ENCODE measurements at regions not wholly inside any gene's neighbourhood (a gene's known extent, or its start where the extent isn't known, plus 50 kb on each side); places are given as distances from the start of the nearest gene placed in this dataset.

- Histone ChIP-seq H3K14ac (ENCODE audit: low read length) (no peak overlapping the region), H4K8ac (ENCODE audit: low read depth, low read length) (no peak overlapping the region), H3K27ac (ENCODE audit: low read depth, low read length) (no peak overlapping the region), H3K23ac (ENCODE audit: low read length) (no peak overlapping the region), H2BK5ac (ENCODE audit: low read depth, low read length, poor library complexity) (no peak overlapping the region), H3K27me3 (ENCODE audit: insufficient read depth, low read length) (no peaks in the 10 kb centered on the region), H3K36me3 (ENCODE audit: control insufficient read depth in 1 of 2, insufficient read depth in 2 of 2, low read length in 2 of 2) (no peaks in the 10 kb centered on the region), H3K4me1 (ENCODE audit: control insufficient read depth in 1 of 2, insufficient read depth in 2 of 2, low read length in 2 of 2) (no peaks in the 10 kb centered on the region), H2BK120ac (ENCODE audit: insufficient read depth, low read length, poor library complexity) (no peak overlapping the region), H4K91ac (ENCODE audit: low read depth, low read length) (no peak overlapping the region), H3K79me2 (ENCODE audit: control insufficient read depth, insufficient read depth, low read length, poor library complexity) (no peaks in the 10 kb centered on the region), H3K79me1 (ENCODE audit: low read length) (no peaks in the 10 kb centered on the region), H3K4me3 (ENCODE audit: low read depth, low read length) (no peak overlapping the region), H3K18ac (ENCODE audit: low read length) (no peak overlapping the region), H2AK5ac (ENCODE audit: low read length) (no peak overlapping the region), H2AFZ (ENCODE audit: insufficient read depth, low read length, poor library complexity) (no peak overlapping the region), H3K9ac (ENCODE audit: low read length) (no peak overlapping the region), H2BK12ac (ENCODE audit: low read length) (no peak overlapping the region), H3K4me2 (ENCODE audit: low read length) (no peak overlapping the region), H3K4ac (ENCODE audit: low read depth, low read length) (no peak overlapping the region), H4K12ac (ENCODE audit: low read depth, low read length) (no peak overlapping the region), H3K9me3 (ENCODE audit: insufficient read depth, low read depth, low read length) (no peaks in the 10 kb centered on the region)
- no peak for DNase-seq
- WGBS (ENCODE audit: extremely low coverage, insufficient coverage, insufficient read length), result no CpG with 5 or more reads among the region's 1 CpG
These were observed 338.0 kb upstream of the KHDRBS2 start for GRCh38 chr6:62623846-62624532.

DNA sequence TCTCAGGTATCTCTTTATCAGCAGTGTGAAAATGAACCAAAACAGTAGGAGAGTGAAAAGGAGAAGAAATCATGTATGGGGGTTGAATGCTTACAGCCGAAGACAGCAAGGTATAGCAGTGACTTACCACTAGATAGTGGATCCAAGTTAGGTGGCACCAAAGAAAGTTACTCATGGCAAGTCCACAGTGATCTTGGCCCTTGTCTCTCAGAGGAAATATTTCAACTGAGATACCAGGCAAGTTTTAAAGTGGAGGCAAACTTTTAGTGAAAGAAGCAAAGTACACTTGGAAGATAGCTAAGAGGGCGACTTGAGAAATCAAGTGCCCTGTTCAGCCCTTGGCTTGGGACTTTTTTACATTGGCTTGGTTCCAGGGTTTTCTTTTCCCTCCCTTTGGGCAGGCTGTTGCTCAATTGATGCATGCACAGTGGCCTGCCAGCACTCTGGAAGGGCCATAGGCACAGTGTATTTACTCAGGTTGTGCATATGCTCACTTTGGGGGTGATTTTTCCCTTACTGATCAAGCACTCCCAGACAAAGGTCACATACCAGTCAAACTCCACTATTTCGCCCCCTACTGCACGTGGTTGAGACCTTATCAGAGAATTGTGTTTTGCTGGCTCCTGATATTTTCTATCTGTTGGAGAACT lies 329.5 kb upstream of the KHDRBS2 start:
- Histone ChIP-seq H3K14ac (ENCODE audit: low read length) (no peak overlapping the region), H4K8ac (ENCODE audit: low read depth, low read length) (no peak overlapping the region), H3K79me1 (ENCODE audit: low read length) (no peaks in the 10 kb centered on the region), H3K9ac (ENCODE audit: low read length) (no peak overlapping the region), H4K12ac (ENCODE audit: low read depth, low read length) (no peak overlapping the region), H2BK120ac (ENCODE audit: insufficient read depth, low read length, poor library complexity) (no peak overlapping the region), H3K27me3 (ENCODE audit: insufficient read depth, low read length) (no peaks in the 10 kb centered on the region), H3K27ac (ENCODE audit: low read depth, low read length) (no peak overlapping the region), H4K91ac (ENCODE audit: low read depth, low read length) (no peak overlapping the region), H3K36me3 (ENCODE audit: control insufficient read depth in 1 of 2, insufficient read depth in 2 of 2, low read length in 2 of 2) (no peaks in the 10 kb centered on the region), H3K4me1 (ENCODE audit: control insufficient read depth in 1 of 2, insufficient read depth in 2 of 2, low read length in 2 of 2) (no peaks in the 10 kb centered on the region), H3K4ac (ENCODE audit: low read depth, low read length) (no peak overlapping the region), H2BK12ac (ENCODE audit: low read length) (no peak overlapping the region), H3K9me3 (ENCODE audit: insufficient read depth, low read depth, low read length) (peaks cover 4% of the 10 kb centered on the region), H3K18ac (ENCODE audit: low read length) (no peak overlapping the region), H2AFZ (ENCODE audit: insufficient read depth, low read length, poor library complexity) (no peak overlapping the region), H2BK5ac (ENCODE audit: low read depth, low read length, poor library complexity) (no peak overlapping the region), H3K4me2 (ENCODE audit: low read length) (no peak overlapping the region), H2AK5ac (ENCODE audit: low read length) (no peak overlapping the region), H3K23ac (ENCODE audit: low read length) (no peak overlapping the region), H3K79me2 (ENCODE audit: control insufficient read depth, insufficient read depth, low read length, poor library complexity) (no peaks in the 10 kb centered on the region), H3K4me3 (ENCODE audit: low read depth, low read length) (no peak overlapping the region)
- no peak for DNase-seq
- no CpG with 5 or more reads among the region's 4 CpGs for WGBS (ENCODE audit: extremely low coverage, insufficient coverage, insufficient read length)

DNA sequence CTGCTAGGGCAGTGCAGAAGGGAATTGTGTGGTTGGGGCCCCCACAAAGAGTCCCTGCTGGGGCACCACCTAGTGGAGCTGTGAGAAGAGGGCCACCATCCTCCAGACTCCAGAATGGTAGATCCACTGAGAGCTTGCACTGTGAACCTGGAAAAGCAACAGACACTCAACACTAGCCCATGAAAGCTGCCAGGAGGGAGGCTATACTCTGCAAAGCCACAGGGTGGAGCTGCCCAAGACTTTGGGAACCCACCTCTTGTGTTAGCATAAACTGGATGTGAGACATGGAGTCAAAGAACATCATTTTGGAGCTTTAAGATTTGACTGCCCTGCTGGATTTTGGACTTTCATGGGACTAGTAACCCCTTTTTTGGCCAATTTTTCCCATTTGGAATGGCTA lies 328.4 kb upstream of the KHDRBS2 start:
- Histone ChIP-seq H3K36me3 (ENCODE audit: control insufficient read depth in 1 of 2, insufficient read depth in 2 of 2, low read length in 2 of 2) (no peaks in the 10 kb centered on the region), H3K79me2 (ENCODE audit: control insufficient read depth, insufficient read depth, low read length, poor library complexity) (no peaks in the 10 kb centered on the region), H3K9ac (ENCODE audit: low read length) (no peak overlapping the region), H4K12ac (ENCODE audit: low read depth, low read length) (no peak overlapping the region), H2BK120ac (ENCODE audit: insufficient read depth, low read length, poor library complexity) (no peak overlapping the region), H3K4me2 (ENCODE audit: low read length) (no peak overlapping the region), H2AFZ (ENCODE audit: insufficient read depth, low read length, poor library complexity) (no peak overlapping the region), H2BK12ac (ENCODE audit: low read length) (no peak overlapping the region), H3K4me1 (ENCODE audit: control insufficient read depth in 1 of 2, insufficient read depth in 2 of 2, low read length in 2 of 2) (no peaks in the 10 kb centered on the region), H3K14ac (ENCODE audit: low read length) (no peak overlapping the region), H3K18ac (ENCODE audit: low read length) (no peak overlapping the region), H3K27me3 (ENCODE audit: insufficient read depth, low read length) (no peaks in the 10 kb centered on the region), H3K27ac (ENCODE audit: low read depth, low read length) (no peak overlapping the region), H3K9me3 (ENCODE audit: insufficient read depth, low read depth, low read length) (peaks cover 4% of the 10 kb centered on the region), H4K8ac (ENCODE audit: low read depth, low read length) (no peak overlapping the region), H3K79me1 (ENCODE audit: low read length) (no peaks in the 10 kb centered on the region), H4K91ac (ENCODE audit: low read depth, low read length) (no peak overlapping the region), H3K23ac (ENCODE audit: low read length) (no peak overlapping the region), H2AK5ac (ENCODE audit: low read length) (no peak overlapping the region), H3K4me3 (ENCODE audit: low read depth, low read length) (no peak overlapping the region), H3K4ac (ENCODE audit: low read depth, low read length) (no peak overlapping the region), H2BK5ac (ENCODE audit: low read depth, low read length, poor library complexity) (no peak overlapping the region)
- DNase-seq, result no peak

GRCh38 chr6:62613928-62614327 lies 327.9 kb upstream of the KHDRBS2 start:
- WGBS (ENCODE audit: extremely low coverage, insufficient coverage, insufficient read length), result no CpG with 5 or more reads among the region's 3 CpGs
- Histone ChIP-seq H3K18ac (ENCODE audit: low read length) (no peak overlapping the region), H4K91ac (ENCODE audit: low read depth, low read length) (no peak overlapping the region), H3K36me3 (ENCODE audit: control insufficient read depth in 1 of 2, insufficient read depth in 2 of 2, low read length in 2 of 2) (no peaks in the 10 kb centered on the region), H3K79me2 (ENCODE audit: control insufficient read depth, insufficient read depth, low read length, poor library complexity) (no peaks in the 10 kb centered on the region), H3K4me1 (ENCODE audit: control insufficient read depth in 1 of 2, insufficient read depth in 2 of 2, low read length in 2 of 2) (no peaks in the 10 kb centered on the region), H2BK12ac (ENCODE audit: low read length) (no peak overlapping the region), H3K9me3 (ENCODE audit: insufficient read depth, low read depth, low read length) (peaks cover 4% of the 10 kb centered on the region), H3K9ac (ENCODE audit: low read length) (no peak overlapping the region), H2AK5ac (ENCODE audit: low read length) (no peak overlapping the region), H3K27ac (ENCODE audit: low read depth, low read length) (no peak overlapping the region), H4K12ac (ENCODE audit: low read depth, low read length) (no peak overlapping the region), H3K4ac (ENCODE audit: low read depth, low read length) (no peak overlapping the region), H3K79me1 (ENCODE audit: low read length) (no peaks in the 10 kb centered on the region), H2AFZ (ENCODE audit: insufficient read depth, low read length, poor library complexity) (no peak overlapping the region), H3K14ac (ENCODE audit: low read length) (no peak overlapping the region), H3K27me3 (ENCODE audit: insufficient read depth, low read length) (no peaks in the 10 kb centered on the region), H2BK5ac (ENCODE audit: low read depth, low read length, poor library complexity) (no peak overlapping the region), H3K4me3 (ENCODE audit: low read depth, low read length) (no peak overlapping the region), H3K23ac (ENCODE audit: low read length) (no peak overlapping the region), H4K8ac (ENCODE audit: low read depth, low read length) (no peak overlapping the region), H3K4me2 (ENCODE audit: low read length) (no peak overlapping the region), H2BK120ac (ENCODE audit: insufficient read depth, low read length, poor library complexity) (no peak overlapping the region)
- no peak for DNase-seq
